Suprapubic skin (tissue), 4 donors: ENCODE measurements at regions not wholly inside any gene's neighbourhood (a gene's known extent, or its start where the extent isn't known, plus 50 kb on each side); places are given as distances from the start of the nearest gene placed in this dataset.
A peak's percentile ranks its signal among the peaks of the same experiment; 100 is the strongest.

ENCODE experiments used
- DNase-seq, 2 donors: peaks; one replicate each; pipeline ENCODE4 v3.0.0-alpha.2; 2019; ENCODE audit warnings: low spot score in 2 of 2
- H3K27ac ChIP-seq: fragments of 200-600 bp; sonication (generic); one replicate; pipeline ENCODE4 v1.5.1; 2019
- H3K27me3 ChIP-seq: fragments of 200-600 bp; sonication (generic); one replicate; pipeline ENCODE4 v1.5.1; 2019
- H3K36me3 ChIP-seq: fragments of 200-600 bp; sonication (generic); one replicate; pipeline ENCODE4 v1.5.1; 2019
- H3K4me1 ChIP-seq: fragments of 200-600 bp; sonication (generic); one replicate; pipeline ENCODE4 v1.5.1; 2019
- H3K4me3 ChIP-seq: fragments of 200-600 bp; sonication (generic); one replicate; pipeline ENCODE4 v1.5.1; 2019; ENCODE audit warnings: mild to moderate bottlenecking
- H3K9me3 ChIP-seq: fragments of 200-600 bp; sonication (generic); one replicate; pipeline ENCODE4 v1.5.1; 2019
- CTCF ChIP-seq, 2 donors: fragments of 200-600 bp in 1 of 2; fragments of 450-650 bp in 1 of 2; sonication (generic) in 1 of 2; IDR thresholded peaks; one replicate each; pipeline ENCODE4 v1.5.1; 2016 to 2019; ENCODE audit warnings: antibody characterized with exemption in 2 of 2, mild to moderate bottlenecking in 1 of 2, moderate library complexity in 1 of 2
- EP300 ChIP-seq: sonication (generic); formaldehyde crosslinking; IDR thresholded peaks from one replicate; pipeline ENCODE4 v1.6.1; 2017; ENCODE audit warnings: antibody characterized with exemption
- POLR2A ChIP-seq, 2 donors: fragments of 450-650 bp; IDR thresholded peaks; one replicate each; pipeline ENCODE4 v1.6.1; 2017; ENCODE audit warnings: antibody characterized with exemption in 2 of 2, mild to moderate bottlenecking in 2 of 2, moderate library complexity in 2 of 2
- POLR2AphosphoS5 ChIP-seq, 3 donors: sonication (generic); formaldehyde crosslinking; IDR thresholded peaks; one replicate each; pipeline ENCODE4 v1.6.1; 2017; ENCODE audit warnings: antibody characterized with exemption in 3 of 3
- WGBS: methylation state at CpG from one replicate; pipeline ENCODE4 v1.1.5; 2018; 5-methylcytosine and 5-hydroxymethylcytosine counted together

GRCh38 chr6:169144356-169144755, 109.3 kb downstream of the THBS2 start:
- Histone ChIP-seq H3K27ac (no peak overlapping the region), H3K4me1 (peaks cover 14% of the 10 kb centered on the region), H3K4me3 (no peak overlapping the region), H3K27me3 (no peaks in the 10 kb centered on the region), H3K36me3 (no peaks in the 10 kb centered on the region), H3K9me3 (no peaks in the 10 kb centered on the region)
- no peak for DNase-seq
- WGBS: 83% methylated on average over 2 of the region's 2 CpGs
- TF ChIP-seq POLR2A (IDR thresholded peaks at IDR 0.05): no peak
- no peak for TF ChIP-seq CTCF (IDR thresholded peaks at IDR 0.05)
- no peak for TF ChIP-seq EP300
- TF ChIP-seq POLR2AphosphoS5 (IDR thresholded peaks at IDR 0.05): no peak

- peaks cover 14% of the 10 kb centered on the region for H3K4me1 ChIP-seq
- DNase-seq: peak in 1 of 2 donors; percentile 30
- 88% methylated on average over 8 of the region's 8 CpGs for WGBS
- H3K36me3 ChIP-seq: no peaks in the 10 kb centered on the region
- H3K4me3 ChIP-seq: no peak overlapping the region
- no peaks in the 10 kb centered on the region for H3K27me3 ChIP-seq
- TF ChIP-seq POLR2A (IDR thresholded peaks at IDR 0.05) (no peak), CTCF (IDR thresholded peaks at IDR 0.05) (no peak), EP300 (no peak), POLR2AphosphoS5 (IDR thresholded peaks at IDR 0.05) (no peak)
- no peak overlapping the region for H3K27ac ChIP-seq
- H3K9me3 ChIP-seq: no peaks in the 10 kb centered on the region
Observed at GRCh38 chr6:169142538-169142844, 111.2 kb downstream of the THBS2 start.

- H3K27ac ChIP-seq: peak overlapping the region; percentile 64
- DNase-seq: peak in 1 of 2 donors; percentile 67
- H3K27me3 ChIP-seq: no peaks in the 10 kb centered on the region
- TF ChIP-seq EP300 (no peak), CTCF (IDR thresholded peaks at IDR 0.05) (no peak), POLR2A (IDR thresholded peaks at IDR 0.05) (no peak)
- H3K9me3 ChIP-seq: no peaks in the 10 kb centered on the region
- whole genome bisulfite sequencing: 59% methylated on average over 18 of the region's 18 CpGs
- H3K4me1 ChIP-seq: peaks cover 14% of the 10 kb centered on the region
- no peaks in the 10 kb centered on the region for H3K36me3 ChIP-seq
- no peak overlapping the region for H3K4me3 ChIP-seq
Observed at GRCh38 chr6:169141671-169142537, 111.7 kb downstream of the THBS2 start.

GRCh38 chr6:169140986-169141495, 112.6 kb downstream of the THBS2 start:
- H3K27me3 ChIP-seq: no peaks in the 10 kb centered on the region
- DNase-seq: peak in 1 of 2 donors; percentile 38
- H3K27ac ChIP-seq: no peak overlapping the region
- H3K9me3 ChIP-seq: no peaks in the 10 kb centered on the region
- H3K36me3 ChIP-seq: no peaks in the 10 kb centered on the region
- H3K4me3 ChIP-seq: no peak overlapping the region
- peaks cover 13% of the 10 kb centered on the region for H3K4me1 ChIP-seq
- TF ChIP-seq CTCF (IDR thresholded peaks at IDR 0.05): no peak
- WGBS: 91% methylated on average over 11 of the region's 11 CpGs

- Histone ChIP-seq H3K4me1 (peaks cover 5% of the 10 kb centered on the region), H3K27ac (no peak overlapping the region), H3K27me3 (no peaks in the 10 kb centered on the region), H3K9me3 (no peaks in the 10 kb centered on the region), H3K4me3 (no peak overlapping the region), H3K36me3 (no peaks in the 10 kb centered on the region)
- TF ChIP-seq POLR2AphosphoS5 (IDR thresholded peaks at IDR 0.05) (no peak), CTCF (IDR thresholded peaks at IDR 0.05) (no peak), POLR2A (IDR thresholded peaks at IDR 0.05) (no peak), EP300 (no peak)
- DNase-seq: peak in 1 of 2 donors; percentile 54
- WGBS: 95% methylated on average over 19 of the region's 50 CpGs
Observed at GRCh38 chr6:169139179-169139971, 114.3 kb downstream of the THBS2 start.
